ENCODE measurements at regions not wholly inside any gene's neighbourhood (a gene's known extent, or its start where the extent isn't known, plus 50 kb on each side); places are given as distances from the start of the nearest gene placed in this dataset.

DNA sequence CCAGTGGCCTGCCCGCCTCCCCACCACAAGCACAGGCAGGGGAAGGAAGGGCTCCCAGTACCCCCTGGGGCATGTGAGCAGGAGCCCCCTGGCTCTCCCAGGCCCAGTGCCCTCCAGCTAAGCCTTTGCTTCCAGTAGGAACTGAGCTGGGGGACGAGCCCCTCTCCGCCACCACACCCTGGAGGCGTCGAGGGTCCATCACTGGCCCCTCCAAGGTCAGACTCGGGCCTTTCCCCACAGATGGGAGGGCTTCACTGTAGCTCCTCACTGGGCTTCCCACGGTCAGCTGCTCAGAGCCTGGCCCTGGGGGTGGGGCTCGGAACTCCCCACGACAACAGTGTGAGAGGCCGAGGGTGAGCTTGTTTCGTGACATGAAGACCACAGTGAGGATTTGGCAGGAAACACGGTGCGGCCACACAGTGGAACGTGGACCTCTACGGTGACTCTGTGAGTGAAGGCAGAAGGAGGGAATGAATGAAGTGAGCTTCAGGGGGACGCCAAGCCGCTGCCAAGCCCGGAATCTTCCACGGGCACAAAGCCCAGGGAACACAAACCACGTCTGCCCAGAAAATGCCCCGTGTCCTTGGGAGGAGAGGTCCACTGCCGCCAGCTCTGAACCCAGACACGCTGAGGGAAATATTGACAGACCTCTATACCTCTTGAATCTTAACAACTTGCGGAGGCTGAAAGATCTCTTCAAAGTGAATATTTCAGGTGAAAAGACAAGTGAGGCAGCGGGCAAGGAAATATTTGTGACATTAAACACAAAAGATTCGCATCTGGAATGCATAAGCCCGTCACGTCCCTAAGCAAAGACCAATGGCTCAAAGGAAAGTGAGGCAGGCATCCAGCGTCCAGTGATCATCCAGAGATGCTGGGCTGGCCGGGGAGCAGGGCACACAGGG, 144.8 kb upstream of the GPC1 start:
- POLR2A ChIA-PET (ENCODE audit: partially characterized antibody) = no interaction called here
- CTCF ChIA-PET (ENCODE audit: partially characterized antibody) = no interaction called here
- H3K4me1 Mint-ChIP-seq = no peaks in the 10 kb centered on the region
- Histone ChIP-seq H3K36me3 (ENCODE audit: insufficient read depth, low read length) (no peaks in the 10 kb centered on the region), H3K4me3 (ENCODE audit: low read length in 2 of 2) (no peak overlapping the region), H3K27ac (ENCODE audit: low read depth, low read length) (no peak overlapping the region), H3K27me3 (ENCODE audit: insufficient read depth, low read length) (no peaks in the 10 kb centered on the region), H3K9me3 (ENCODE audit: control insufficient read depth in 1 of 2, low read length in 2 of 2) (no peaks in the 10 kb centered on the region), H3K4me1 (ENCODE audit: insufficient read depth, low read length) (no peaks in the 10 kb centered on the region)
- H3K9me3 Mint-ChIP-seq = no peaks in the 10 kb centered on the region
- no peaks in the 10 kb centered on the region for H3K36me3 Mint-ChIP-seq
- no peaks in the 10 kb centered on the region for H3K27me3 Mint-ChIP-seq
- intact Hi-C loops (cut with micrococcal nuclease) = no loop called here
- no peak overlapping the region for H3K27ac Mint-ChIP-seq
- no peak for DNase-seq
- no peak overlapping the region for H3K4me3 Mint-ChIP-seq

DNA sequence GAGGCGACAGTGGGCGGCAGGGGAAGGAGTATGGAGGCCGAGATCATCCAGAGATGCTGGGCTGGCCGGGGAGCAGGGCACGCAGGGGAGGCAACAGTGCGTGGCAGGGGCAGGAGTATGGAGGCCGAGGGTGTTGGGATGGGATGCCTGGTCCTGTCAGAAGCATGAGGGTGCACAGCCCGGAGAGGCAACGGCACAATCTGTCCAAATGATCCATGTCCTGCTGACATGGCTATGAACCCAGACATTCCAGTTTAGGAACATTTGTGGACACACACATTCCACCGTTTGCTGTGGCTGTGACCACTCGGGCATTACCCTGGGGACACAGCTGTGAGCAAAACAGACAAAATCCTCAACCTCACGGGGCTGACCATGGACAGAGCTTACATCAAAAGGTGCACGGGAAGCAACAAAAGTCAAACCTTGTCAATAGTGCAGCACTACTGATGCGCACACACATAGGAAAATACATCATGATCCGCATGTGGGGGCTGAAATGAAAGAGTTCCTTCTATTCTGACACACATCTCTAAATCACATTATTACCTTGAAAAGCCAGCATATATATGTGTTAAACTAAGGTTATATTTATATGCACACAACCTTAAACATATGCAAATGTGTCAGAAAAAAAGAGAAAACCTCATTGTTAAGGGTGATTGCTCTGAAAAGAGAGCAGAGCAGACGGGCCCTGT, 144.0 kb upstream of the GPC1 start:
- Histone ChIP-seq H3K4me3 (ENCODE audit: low read length in 2 of 2) (no peak overlapping the region), H3K27me3 (ENCODE audit: insufficient read depth, low read length) (no peaks in the 10 kb centered on the region), H3K27ac (ENCODE audit: low read depth, low read length) (no peak overlapping the region), H3K4me1 (ENCODE audit: insufficient read depth, low read length) (no peaks in the 10 kb centered on the region), H3K36me3 (ENCODE audit: insufficient read depth, low read length) (no peaks in the 10 kb centered on the region), H3K9me3 (ENCODE audit: control insufficient read depth in 1 of 2, low read length in 2 of 2) (no peaks in the 10 kb centered on the region)
- ChIA-PET CTCF (ENCODE audit: partially characterized antibody) (no interaction called here), POLR2A (ENCODE audit: partially characterized antibody) (no interaction called here)
- Mint-ChIP-seq H3K9me3 (no peaks in the 10 kb centered on the region), H3K27me3 (no peaks in the 10 kb centered on the region), H3K27ac (no peak overlapping the region), H3K4me3 (no peak overlapping the region), H3K36me3 (no peaks in the 10 kb centered on the region), H3K4me1 (no peaks in the 10 kb centered on the region)
- no peak for DNase-seq
- intact Hi-C loops (cut with micrococcal nuclease) = no loop called here

DNA sequence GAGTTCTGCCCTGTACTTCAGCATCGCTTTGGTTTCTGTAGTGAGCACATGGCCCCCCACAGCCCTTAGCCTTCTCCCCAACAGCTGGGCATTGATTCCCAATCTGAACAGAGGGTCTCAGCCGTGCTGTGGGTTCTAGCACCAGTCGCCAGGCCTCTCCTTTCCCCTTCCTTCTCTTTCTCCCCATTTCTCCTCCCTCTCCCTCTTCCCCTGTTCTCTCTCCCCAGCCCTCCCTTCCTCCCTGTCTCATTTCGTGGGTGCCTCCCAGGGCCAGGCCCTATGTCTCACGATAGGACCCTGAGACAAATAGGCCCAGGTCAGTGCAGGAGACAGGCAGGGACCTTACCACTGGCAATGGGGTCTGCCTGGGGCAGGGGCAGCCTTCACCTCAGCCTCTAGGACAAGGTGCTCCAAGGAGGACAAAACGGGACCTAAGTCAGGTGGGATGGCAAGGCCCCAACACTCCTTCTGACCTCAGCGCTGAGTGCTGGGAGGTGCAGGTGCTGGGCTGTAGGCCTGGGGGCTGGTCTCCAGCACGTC, 143.4 kb upstream of the GPC1 start:
- CTCF ChIA-PET (ENCODE audit: partially characterized antibody) = no interaction called here
- Histone ChIP-seq H3K36me3 (ENCODE audit: insufficient read depth, low read length) (no peaks in the 10 kb centered on the region), H3K27ac (ENCODE audit: low read depth, low read length) (no peak overlapping the region), H3K4me3 (ENCODE audit: low read length in 2 of 2) (no peak overlapping the region), H3K27me3 (ENCODE audit: insufficient read depth, low read length) (no peaks in the 10 kb centered on the region), H3K9me3 (ENCODE audit: control insufficient read depth in 1 of 2, low read length in 2 of 2) (no peaks in the 10 kb centered on the region), H3K4me1 (ENCODE audit: insufficient read depth, low read length) (no peaks in the 10 kb centered on the region)
- Mint-ChIP-seq H3K36me3 (no peaks in the 10 kb centered on the region), H3K4me1 (no peaks in the 10 kb centered on the region), H3K4me3 (no peak overlapping the region), H3K9me3 (no peaks in the 10 kb centered on the region), H3K27me3 (peaks cover 0 to 2% of the 10 kb centered on the region in 2 donors), H3K27ac (no peak overlapping the region)
- no peak for DNase-seq
- intact Hi-C loops (cut with micrococcal nuclease) = no loop called here
- POLR2A ChIA-PET (ENCODE audit: partially characterized antibody) = no interaction called here

DNA sequence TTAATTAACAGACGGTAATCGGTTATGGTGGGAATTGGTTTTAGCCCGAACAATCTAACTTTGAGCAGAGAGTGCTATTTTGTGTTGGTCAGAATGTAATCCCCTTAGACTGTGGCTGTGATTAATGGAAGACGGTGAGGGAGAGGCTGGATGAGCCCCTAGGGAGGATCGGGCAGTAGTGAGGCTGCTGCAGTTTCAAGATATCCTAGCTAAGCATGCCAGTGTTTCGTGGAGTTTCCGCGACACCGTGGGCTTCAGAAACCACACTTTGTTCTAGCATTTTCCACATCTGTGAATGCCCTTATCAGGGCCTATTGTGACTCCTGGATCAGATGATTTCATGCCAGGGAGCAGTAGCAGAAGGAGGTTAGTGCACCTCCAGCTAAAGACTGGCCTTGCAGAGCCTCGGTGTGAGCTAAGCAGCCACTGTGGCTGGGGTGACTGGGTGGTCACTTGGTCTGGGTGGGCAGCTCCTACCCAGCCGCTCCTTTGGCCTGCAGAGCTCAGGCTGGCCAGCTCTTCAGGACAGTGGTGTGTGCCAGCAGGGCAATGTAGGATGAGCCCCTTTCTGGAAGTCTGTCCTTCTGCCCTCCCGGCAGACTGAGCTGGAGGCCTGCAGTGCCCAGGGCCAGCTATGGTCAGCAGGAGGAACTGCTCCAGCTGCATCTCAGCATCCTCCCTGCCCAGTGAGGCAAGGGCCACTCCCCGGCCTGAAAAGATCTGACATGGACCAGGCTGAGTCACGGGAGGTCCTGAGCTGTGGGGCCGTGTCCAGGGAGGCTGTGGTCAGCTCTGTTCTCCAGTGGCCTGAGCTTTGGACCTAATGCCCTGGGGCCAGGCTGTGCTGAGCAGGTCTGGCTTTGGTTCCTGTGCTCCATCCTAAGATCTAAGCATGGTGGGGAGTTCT, 142.6 kb upstream of the GPC1 start:
- H3K4me1 ChIP-seq (ENCODE audit: insufficient read depth, low read length) = no peaks in the 10 kb centered on the region
- H3K27me3 ChIP-seq (ENCODE audit: insufficient read depth, low read length) = no peaks in the 10 kb centered on the region
- H3K27ac ChIP-seq (ENCODE audit: low read depth, low read length) = no peak overlapping the region
- no peaks in the 10 kb centered on the region for H3K9me3 ChIP-seq (ENCODE audit: control insufficient read depth in 1 of 2, low read length in 2 of 2)
- intact Hi-C loops (cut with micrococcal nuclease) = no loop called here
- Mint-ChIP-seq H3K4me1 (no peaks in the 10 kb centered on the region), H3K9me3 (no peaks in the 10 kb centered on the region), H3K36me3 (no peaks in the 10 kb centered on the region), H3K27me3 (peaks cover 0 to 2% of the 10 kb centered on the region in 2 donors), H3K4me3 (no peak overlapping the region), H3K27ac (no peak overlapping the region)
- no peak for DNase-seq
- H3K4me3 ChIP-seq (ENCODE audit: low read length in 2 of 2) = no peak overlapping the region
- ChIA-PET POLR2A (ENCODE audit: partially characterized antibody) (no interaction called here), CTCF (ENCODE audit: partially characterized antibody) (no interaction called here)
- H3K36me3 ChIP-seq (ENCODE audit: insufficient read depth, low read length) = no peaks in the 10 kb centered on the region

DNA sequence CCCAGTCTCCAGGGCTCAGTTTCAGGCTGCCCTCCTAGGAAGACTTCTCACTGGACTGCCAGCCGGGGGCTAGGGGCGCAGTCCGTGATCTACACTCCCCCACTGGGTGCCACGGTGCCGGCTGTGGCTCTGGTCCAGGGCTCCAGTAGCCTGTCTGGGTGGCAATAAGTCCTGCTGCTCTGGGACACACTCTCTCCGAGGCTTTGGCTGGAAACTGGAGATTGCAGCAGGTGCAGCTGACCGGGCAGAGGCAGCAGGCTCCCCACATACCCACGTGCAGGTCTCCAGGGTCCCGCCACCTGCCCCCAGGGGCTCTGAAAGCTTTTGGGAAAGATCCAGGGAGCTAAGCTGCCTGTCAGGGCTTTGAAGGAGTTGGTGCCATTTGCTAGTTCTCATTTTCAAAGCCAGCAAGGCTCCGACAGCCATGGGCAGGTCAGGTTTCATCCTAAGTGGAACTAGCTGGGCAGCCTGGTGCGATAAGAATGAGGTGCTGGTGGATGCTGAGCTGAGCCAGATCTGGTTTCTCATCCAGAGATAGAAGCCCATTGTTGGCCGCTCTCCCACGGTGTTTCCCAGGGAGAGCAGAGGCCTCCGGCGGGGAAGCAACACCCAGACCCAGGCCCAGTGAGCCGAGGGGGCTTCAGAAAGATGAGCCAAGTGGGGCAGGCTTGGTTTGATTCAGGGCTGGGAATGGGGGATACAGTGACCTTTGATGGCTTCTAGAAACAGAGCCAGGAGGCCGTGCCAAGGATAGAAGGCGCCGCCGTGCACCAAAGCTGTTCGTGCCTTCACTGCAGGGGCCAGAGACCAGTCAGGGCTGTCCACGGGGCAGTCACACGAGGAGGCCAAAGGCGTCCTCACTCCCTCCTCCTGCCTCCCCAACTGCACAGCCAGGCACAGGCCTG, 141.7 kb upstream of the GPC1 start:
- H3K27me3 Mint-ChIP-seq = peaks cover 2 to 3% of the 10 kb centered on the region in 2 donors
- no peaks in the 10 kb centered on the region for H3K9me3 Mint-ChIP-seq
- intact Hi-C loops (cut with micrococcal nuclease) = no loop called here
- no peak overlapping the region for H3K27ac Mint-ChIP-seq
- H3K4me1 ChIP-seq (ENCODE audit: insufficient read depth, low read length) = no peaks in the 10 kb centered on the region
- no peak overlapping the region for H3K27ac ChIP-seq (ENCODE audit: low read depth, low read length)
- no peaks in the 10 kb centered on the region for H3K36me3 Mint-ChIP-seq
- no peaks in the 10 kb centered on the region for H3K27me3 ChIP-seq (ENCODE audit: insufficient read depth, low read length)
- H3K36me3 ChIP-seq (ENCODE audit: insufficient read depth, low read length) = no peaks in the 10 kb centered on the region
- H3K9me3 ChIP-seq (ENCODE audit: control insufficient read depth in 1 of 2, low read length in 2 of 2) = no peaks in the 10 kb centered on the region
- ChIA-PET CTCF (ENCODE audit: partially characterized antibody) (no interaction called here), POLR2A (ENCODE audit: partially characterized antibody) (no interaction called here)
- H3K4me3 ChIP-seq (ENCODE audit: low read length in 2 of 2) = no peak overlapping the region
- DNase-seq = no peak
- no peak overlapping the region for H3K4me3 Mint-ChIP-seq
- H3K4me1 Mint-ChIP-seq = no peaks in the 10 kb centered on the region

DNA sequence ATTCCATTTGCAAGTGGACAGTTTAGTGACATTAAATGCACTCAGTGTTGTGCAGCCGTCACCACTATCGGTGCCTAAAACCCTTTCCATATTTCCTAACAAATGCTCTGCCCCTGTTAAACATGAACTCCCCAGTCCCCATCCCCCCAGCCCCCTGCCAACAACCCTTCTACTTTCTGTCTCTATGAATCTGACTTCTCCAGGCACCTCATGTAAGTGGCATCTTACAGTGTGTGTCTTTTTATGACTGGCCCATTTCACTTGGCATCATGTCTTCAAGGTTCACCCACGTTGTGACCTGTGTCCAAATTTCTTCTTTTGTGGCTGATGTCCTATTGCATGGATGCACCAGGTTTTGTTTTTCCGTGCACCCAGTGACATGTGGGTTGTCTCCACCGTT, 140.9 kb upstream of the GPC1 start:
- Histone ChIP-seq H3K9me3 (ENCODE audit: control insufficient read depth in 1 of 2, low read length in 2 of 2) (no peaks in the 10 kb centered on the region), H3K36me3 (ENCODE audit: insufficient read depth, low read length) (no peaks in the 10 kb centered on the region), H3K27me3 (ENCODE audit: insufficient read depth, low read length) (no peaks in the 10 kb centered on the region), H3K4me3 (ENCODE audit: low read length in 2 of 2) (no peak overlapping the region), H3K4me1 (ENCODE audit: insufficient read depth, low read length) (no peaks in the 10 kb centered on the region), H3K27ac (ENCODE audit: low read depth, low read length) (no peak overlapping the region)
- H3K27me3 Mint-ChIP-seq = peaks cover 3 to 4% of the 10 kb centered on the region in 2 donors
- ChIA-PET CTCF (ENCODE audit: partially characterized antibody) (no interaction called here), POLR2A (ENCODE audit: partially characterized antibody) (no interaction called here)
- intact Hi-C loops (cut with micrococcal nuclease) = no loop called here
- H3K27ac Mint-ChIP-seq = no peak overlapping the region
- H3K36me3 Mint-ChIP-seq = no peaks in the 10 kb centered on the region
- no peaks in the 10 kb centered on the region for H3K4me1 Mint-ChIP-seq
- DNase-seq = no peak
- no peaks in the 10 kb centered on the region for H3K9me3 Mint-ChIP-seq
- H3K4me3 Mint-ChIP-seq = no peak overlapping the region

Measured in CD4-positive, alpha-beta memory T cell (primary cell).